K562 (cell line): ENCODE measurements at regions not wholly inside any gene's neighbourhood (a gene's known extent, or its start where the extent isn't known, plus 50 kb on each side); places are given as distances from the start of the nearest gene placed in this dataset.

Source experiments
- CBX1 ChIP-seq: sonication (generic); IDR thresholded peaks from 2 replicates; pipeline ENCODE4 v1.6.1; 2016; ENCODE audit warnings: antibody characterized with exemption, low read depth, mild to moderate bottlenecking
- CXXC5 ChIP-seq: fragments of 250-450 bp; sonication (Bioruptor Pico); IDR thresholded peaks from 2 replicates; pipeline ENCODE4 v1.8.0; 2022; ENCODE audit warnings: inconsistent platforms, mild to moderate bottlenecking, moderate library complexity
- E2F3 ChIP-seq: fragments of 250-450 bp; sonication (Bioruptor Pico); IDR thresholded peaks from 2 replicates; pipeline ENCODE4 v1.4.0; 2020; ENCODE audit warnings: mild to moderate bottlenecking
- GABPB2 ChIP-seq: fragments of 250-450 bp; sonication (Bioruptor Pico); conservative IDR thresholded peaks from 2 replicates; pipeline ENCODE4 v1.5.1; 2021; ENCODE audit warnings: mild to moderate bottlenecking
- GATAD2A ChIP-seq: fragments of 450-650 bp; IDR thresholded peaks from 2 replicates; pipeline ENCODE4 v1.6.1; 2017
- GTF2A2 ChIP-seq: IDR thresholded peaks from 2 replicates; pipeline ENCODE4 v1.6.1; 2016; ENCODE audit warnings: mild to moderate bottlenecking, missing genetic modification characterization, missing compliant biosample characterization
- HSF4 ChIP-seq: fragments of 250-450 bp; sonication (Bioruptor Pico); IDR thresholded peaks from 2 replicates; pipeline ENCODE4 v2.1.2; 2022; ENCODE audit warnings: mild to moderate bottlenecking, moderate library complexity, borderline replicate concordance
- IFI16 ChIP-seq: fragments of 250-450 bp; sonication (Bioruptor Pico); IDR thresholded peaks from 2 replicates; pipeline ENCODE4 v2.1.2; 2022; ENCODE audit warnings: mild to moderate bottlenecking, inconsistent platforms
- KAT8 ChIP-seq: fragments of 450-650 bp; IDR thresholded peaks from 2 replicates; pipeline ENCODE4 v1.6.1; 2016; ENCODE audit warnings: low read depth, mild to moderate bottlenecking
- NFE2L1 ChIP-seq: fragments of 450-650 bp; IDR thresholded peaks from 2 replicates; pipeline ENCODE4 v1.6.1; 2016; ENCODE audit warnings: missing genetic modification characterization, low read depth, mild to moderate bottlenecking, missing compliant biosample characterization, moderate library complexity, borderline replicate concordance
- POLR2A ChIP-seq: fragments of 450-650 bp; conservative IDR thresholded peaks from 2 replicates; pipeline ENCODE4 v1.6.1; 2016
- RFX5 ChIP-seq: IDR thresholded peaks from 2 replicates; pipeline ENCODE4 v1.6.1; 2011; ENCODE audit warnings: low read depth, mild to moderate bottlenecking, improper control_type of control experiment, low read length
- SMAD4 ChIP-seq: fragments of 250-450 bp; sonication (Bioruptor Pico); conservative IDR thresholded peaks from 2 replicates; pipeline ENCODE4 v1.8.0; 2021; ENCODE audit warnings: inconsistent platforms, mild to moderate bottlenecking, moderate library complexity
- XRCC3 ChIP-seq: fragments of 450-650 bp; IDR thresholded peaks from 2 replicates; pipeline ENCODE4 v1.6.1; 2017; ENCODE audit warnings: mild to moderate bottlenecking, moderate library complexity
- XRCC5 ChIP-seq: fragments of 200-400 bp; formaldehyde crosslinking; IDR thresholded peaks from 2 replicates; pipeline ENCODE4 v1.6.1; 2017; ENCODE audit warnings: low read depth, mild to moderate bottlenecking, low read length
- ZFP36 ChIP-seq: fragments of 150-350 bp; IDR thresholded peaks from 2 replicates; pipeline ENCODE4 v1.6.1; 2018; ENCODE audit warnings: low read length, low read depth; ENCODE audit not compliant: partially characterized antibody
- ZNF23 ChIP-seq: fragments of 250-450 bp; sonication (Bioruptor Pico); IDR thresholded peaks from 2 replicates; pipeline ENCODE4 v1.4.0; 2020; ENCODE audit warnings: mild to moderate bottlenecking
- ZNF507 ChIP-seq: conservative IDR thresholded peaks from 2 replicates; pipeline ENCODE4 v1.6.1; 2017; ENCODE audit warnings: missing genetic modification characterization, missing compliant biosample characterization
- ZNF644 ChIP-seq: fragments of 200-800 bp; sonication (Bioruptor generic); IDR thresholded peaks from 2 replicates; pipeline ENCODE4 v1.6.1; 2016; ENCODE audit warnings: low read depth, missing genetic modification characterization, missing compliant biosample characterization
- TF ChIP-seq, protein P1 (sequence below): fragments of 250-450 bp; sonication (Bioruptor Pico); IDR thresholded peaks from 2 replicates; pipeline ENCODE4 v1.5.0; 2021; ENCODE audit warnings: mild to moderate bottlenecking, moderate library complexity
- TF ChIP-seq, protein P2 (sequence below): IDR thresholded peaks from 3 replicates; pipeline ENCODE4 v1.6.1; 2011; ENCODE audit warnings: borderline replicate concordance, mild to moderate bottlenecking, moderate library complexity; ENCODE audit not compliant: insufficient read length; ENCODE audit errors: extremely low read depth

DNA sequence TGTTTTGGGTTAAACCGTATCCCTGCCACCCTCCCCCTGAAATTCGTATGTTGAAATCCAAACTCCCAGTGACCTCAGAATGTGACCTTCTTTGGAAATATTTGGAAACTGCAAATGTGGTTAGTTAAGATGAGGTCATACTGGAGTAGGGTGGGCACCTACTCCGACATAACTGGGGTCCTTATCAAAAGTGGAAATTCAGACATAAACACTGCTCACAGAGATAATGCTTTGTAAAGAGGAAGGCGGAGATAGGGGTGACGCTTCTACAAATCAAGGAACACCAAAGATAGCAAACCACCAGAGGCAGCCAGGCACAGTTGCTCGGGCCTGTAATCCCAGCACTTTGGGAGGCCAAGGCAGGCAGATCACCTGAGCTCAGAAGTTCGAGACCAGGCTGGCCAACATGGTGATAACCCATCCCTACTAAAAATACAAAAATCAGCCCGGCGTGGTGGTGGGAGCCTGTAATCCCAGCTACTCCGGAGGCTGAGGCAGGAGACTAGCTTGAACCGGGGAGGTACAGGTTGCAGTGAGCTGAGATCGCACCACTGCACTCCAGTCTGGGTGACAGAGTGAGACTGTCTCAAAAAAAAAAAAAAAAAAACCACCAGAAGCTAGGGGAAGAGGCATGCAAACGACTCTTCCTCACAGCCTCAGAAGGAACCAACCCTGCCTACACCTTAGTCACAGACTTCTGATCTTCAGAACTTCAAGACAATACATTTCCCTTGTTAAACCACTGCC is 51.1 kb upstream of the CHD2 start (continued):
- TF ChIP-seq, protein P1, sequence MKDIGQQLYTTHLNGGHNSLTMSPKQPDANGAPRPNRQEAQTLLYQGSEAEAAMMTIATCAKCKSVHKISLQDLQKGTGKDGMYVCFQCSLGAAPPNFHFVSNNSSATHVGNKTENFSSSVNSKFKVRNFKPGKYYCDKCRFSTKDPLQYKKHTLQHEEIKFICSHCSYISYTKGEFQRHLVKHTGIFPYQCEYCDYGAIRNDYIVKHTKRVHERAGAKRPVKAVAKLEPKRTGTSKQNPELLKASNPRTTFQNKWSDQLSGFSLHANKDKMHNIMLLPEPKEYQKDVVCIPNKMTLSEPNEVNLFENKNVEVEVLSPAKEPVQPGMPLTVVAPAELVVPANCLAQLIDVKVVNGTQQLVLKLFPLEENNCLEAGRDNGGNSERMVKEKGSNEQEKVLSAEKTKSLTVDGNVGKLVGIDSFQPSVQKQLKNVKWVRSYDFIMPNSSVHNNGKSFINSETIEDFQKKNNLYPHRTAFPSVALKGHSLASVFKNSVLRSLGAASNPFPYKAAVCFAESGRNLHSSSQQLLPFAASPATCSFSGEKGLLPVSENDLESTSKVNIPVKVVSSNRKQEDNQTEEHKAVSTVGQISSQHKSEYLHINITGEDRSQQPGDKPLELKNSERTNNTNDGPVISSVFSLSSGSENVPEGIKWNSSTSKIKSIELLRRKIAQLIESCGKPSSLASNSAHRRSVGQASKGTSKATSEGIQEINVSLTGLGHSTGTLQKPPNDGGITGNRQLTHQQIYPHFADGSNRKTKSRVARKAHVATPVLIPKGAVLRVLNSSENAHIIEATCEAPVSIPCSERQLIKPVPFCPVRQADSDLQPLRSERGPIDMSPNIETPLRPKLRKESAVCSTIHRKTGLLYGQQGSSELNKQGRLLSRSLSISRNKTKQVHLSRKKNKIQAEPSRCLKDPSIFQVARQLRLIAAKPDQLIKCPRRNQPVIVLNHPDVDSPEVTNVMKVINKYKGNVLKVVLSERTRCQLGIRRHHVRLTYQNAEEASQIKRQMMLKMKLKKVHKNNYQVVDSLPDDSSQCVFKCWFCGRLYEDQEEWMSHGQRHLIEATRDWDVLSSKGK: no peak
- TF ChIP-seq GABPB2 (CRISPR knock-in tag) (no peak), XRCC5 (no peak), NFE2L1 (tag) (no peak), CXXC5 (CRISPR knock-in tag) (peak; percentile 64; the same call in 1 of the 2 replicates), CBX1 (no peak), KAT8 (no peak), ZNF507 (tag) (no peak), ZNF644 (tag) (no peak), ZNF23 (CRISPR knock-in tag) (no peak), SMAD4 (peak; percentile 58; the same call in 1 of the 2 replicates), RFX5 (no peak), POLR2A (no peak), IFI16 (no peak), GATAD2A (no peak), GTF2A2 (no peak), E2F3 (CRISPR knock-in tag) (no peak), HSF4 (CRISPR knock-in tag) (no peak), ZFP36 (no peak), XRCC3 (no peak)
- TF ChIP-seq, protein P2, sequence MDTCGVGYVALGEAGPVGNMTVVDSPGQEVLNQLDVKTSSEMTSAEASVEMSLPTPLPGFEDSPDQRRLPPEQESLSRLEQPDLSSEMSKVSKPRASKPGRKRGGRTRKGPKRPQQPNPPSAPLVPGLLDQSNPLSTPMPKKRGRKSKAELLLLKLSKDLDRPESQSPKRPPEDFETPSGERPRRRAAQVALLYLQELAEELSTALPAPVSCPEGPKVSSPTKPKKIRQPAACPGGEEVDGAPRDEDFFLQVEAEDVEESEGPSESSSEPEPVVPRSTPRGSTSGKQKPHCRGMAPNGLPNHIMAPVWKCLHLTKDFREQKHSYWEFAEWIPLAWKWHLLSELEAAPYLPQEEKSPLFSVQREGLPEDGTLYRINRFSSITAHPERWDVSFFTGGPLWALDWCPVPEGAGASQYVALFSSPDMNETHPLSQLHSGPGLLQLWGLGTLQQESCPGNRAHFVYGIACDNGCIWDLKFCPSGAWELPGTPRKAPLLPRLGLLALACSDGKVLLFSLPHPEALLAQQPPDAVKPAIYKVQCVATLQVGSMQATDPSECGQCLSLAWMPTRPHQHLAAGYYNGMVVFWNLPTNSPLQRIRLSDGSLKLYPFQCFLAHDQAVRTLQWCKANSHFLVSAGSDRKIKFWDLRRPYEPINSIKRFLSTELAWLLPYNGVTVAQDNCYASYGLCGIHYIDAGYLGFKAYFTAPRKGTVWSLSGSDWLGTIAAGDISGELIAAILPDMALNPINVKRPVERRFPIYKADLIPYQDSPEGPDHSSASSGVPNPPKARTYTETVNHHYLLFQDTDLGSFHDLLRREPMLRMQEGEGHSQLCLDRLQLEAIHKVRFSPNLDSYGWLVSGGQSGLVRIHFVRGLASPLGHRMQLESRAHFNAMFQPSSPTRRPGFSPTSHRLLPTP: peak; percentile 54
